ENCODE measurements at regions not wholly inside any gene's neighbourhood (a gene's known extent, or its start where the extent isn't known, plus 50 kb on each side); places are given as distances from the start of the nearest gene placed in this dataset.
"Not testable (repeated sequence)": the region's sequence is repeated elsewhere in the genome, so short reads cannot be mapped to it uniquely, and the experiment has no call there.

GRCh38 chr6:40689185-40689584 is 102.0 kb upstream of the LRFN2 start:
- DNase-seq (ENCODE audit: low spot score), result no peak

- DNase-seq (ENCODE audit: low spot score), result no peak
Observed at GRCh38 chr6:40688214-40688761, 101.1 kb upstream of the LRFN2 start.

- no peak for DNase-seq (ENCODE audit: low spot score)
Observed at GRCh38 chr6:40685862-40686261, 98.7 kb upstream of the LRFN2 start.

GRCh38 chr6:40681622-40682021 is 94.5 kb upstream of the LRFN2 start:
- no peak for DNase-seq (ENCODE audit: low spot score)

GRCh38 chr6:40678941-40679340 is 91.8 kb upstream of the LRFN2 start:
- no peak for DNase-seq (ENCODE audit: low spot score)

- DNase-seq (ENCODE audit: low spot score), result no peak
Observed at GRCh38 chr6:40674170-40674569, 87.0 kb upstream of the LRFN2 start.

- no peak for DNase-seq (ENCODE audit: low spot score)
Observed at GRCh38 chr6:40672087-40672486, 84.9 kb upstream of the LRFN2 start.

GRCh38 chr6:40671694-40672050 is 84.5 kb upstream of the LRFN2 start:
- no peak for DNase-seq (ENCODE audit: low spot score)

GRCh38 chr6:40671001-40671693 is 84.0 kb upstream of the LRFN2 start:
- no peak for DNase-seq (ENCODE audit: low spot score)

- DNase-seq (ENCODE audit: low spot score), result no peak
Observed at GRCh38 chr6:40669343-40669742, 82.2 kb upstream of the LRFN2 start.

GRCh38 chr6:40668203-40668602 is 81.0 kb upstream of the LRFN2 start:
- no peak for DNase-seq (ENCODE audit: low spot score)

GRCh38 chr6:40666530-40666929 is 79.4 kb upstream of the LRFN2 start:
- DNase-seq (ENCODE audit: low spot score), result no peak

GRCh38 chr6:40661726-40662125 is 74.6 kb upstream of the LRFN2 start:
- DNase-seq (ENCODE audit: low spot score), result no peak

- DNase-seq (ENCODE audit: low spot score), result not testable (repeated sequence)
Observed at GRCh38 chr6:40656772-40657171, 69.6 kb upstream of the LRFN2 start.

GRCh38 chr6:40654828-40655227 is 67.7 kb upstream of the LRFN2 start:
- DNase-seq (ENCODE audit: low spot score), result no peak

- no peak for DNase-seq (ENCODE audit: low spot score)
Observed at GRCh38 chr6:40645043-40645442, 57.9 kb upstream of the LRFN2 start.

GRCh38 chr6:40642837-40643236 is 55.7 kb upstream of the LRFN2 start:
- no peak for DNase-seq (ENCODE audit: low spot score)

- DNase-seq (ENCODE audit: low spot score), result no peak
Observed at GRCh38 chr6:40642190-40642589, 55.0 kb upstream of the LRFN2 start.

- DNase-seq (ENCODE audit: low spot score), result peak; percentile 30
Observed at GRCh38 chr6:40640599-40641227, 53.5 kb upstream of the LRFN2 start.

Measured in globus pallidus (tissue), 1 donor.